SU-DHL-6 (cell line): ENCODE measurements at regions not wholly inside any gene's neighbourhood (a gene's known extent, or its start where the extent isn't known, plus 50 kb on each side); places are given as distances from the start of the nearest gene placed in this dataset.

Experiments used
- H2AFZ ChIP-seq: fragments of 200-600 bp; sonication (generic); 2 replicates; pipeline ENCODE4 v1.6.1; 2014; ENCODE audit warnings: low read depth, mild to moderate bottlenecking, moderate library complexity, mixed read lengths, antibody characterized with exemption, low read length; ENCODE audit not compliant: severe bottlenecking
- H3F3A ChIP-seq: fragments of 200-600 bp; shearing (Covaris generic); 2 replicates; pipeline ENCODE4 v1.6.0; 2016; ENCODE audit warnings: antibody characterized with exemption, mild to moderate bottlenecking; ENCODE audit not compliant: insufficient read depth
- H3K27ac ChIP-seq: fragments of 200-600 bp; sonication (generic); 2 replicates; pipeline ENCODE4 v1.5.1; 2016; ENCODE audit warnings: low read depth, mild to moderate bottlenecking, low read length, moderate library complexity, mixed read lengths
- H3K27me3 ChIP-seq: fragments of 200-600 bp; sonication (generic), shearing (Covaris generic); 2 replicates; pipeline ENCODE4 v1.6.0; 2014; ENCODE audit warnings: mild to moderate bottlenecking, low read length
- H3K36me3 ChIP-seq: fragments of 200-600 bp; sonication (generic); 2 replicates; pipeline ENCODE4 v1.6.1; 2014; ENCODE audit warnings: mild to moderate bottlenecking, low read length, mixed read lengths
- H3K4me2 ChIP-seq: fragments of 300-600, 200-600 bp; shearing (Covaris generic), sonication (generic); 2 replicates; pipeline ENCODE4 v1.6.0; 2014; ENCODE audit warnings: low read length, low read depth, mild to moderate bottlenecking; ENCODE audit not compliant: poor library complexity, severe bottlenecking
- H3K4me3 ChIP-seq: fragments of 200-600 bp; sonication (generic); 2 replicates; pipeline ENCODE4 v1.5.1; 2014; ENCODE audit warnings: antibody characterized with exemption, low read length, mild to moderate bottlenecking, mixed read lengths; ENCODE audit not compliant: insufficient read depth, poor library complexity, severe bottlenecking
- H3K79me2 ChIP-seq: fragments of 200-600 bp; sonication (generic); 2 replicates; pipeline ENCODE4 v1.6.1; 2014; ENCODE audit warnings: mild to moderate bottlenecking, low read length, moderate library complexity; ENCODE audit not compliant: insufficient read depth
- H3K9ac ChIP-seq: fragments of 200-600 bp; sonication (generic); 2 replicates; pipeline ENCODE4 v1.7.0; 2014; ENCODE audit warnings: mild to moderate bottlenecking, low read length
- H3K9me2 ChIP-seq: fragments of 200-600 bp; sonication (generic); replicated peaks from 2 replicates; pipeline ENCODE4 v1.6.1; 2014; ENCODE audit warnings: low read length; ENCODE audit not compliant: insufficient read depth
- H3K9me3 ChIP-seq: fragments of 200-600 bp; sonication (generic); 2 replicates; pipeline ENCODE4 v1.6.1; 2014; ENCODE audit warnings: low read length, mixed read lengths; ENCODE audit not compliant: insufficient read depth
- H4K20me1 ChIP-seq: fragments of 200-600 bp; sonication (generic); 2 replicates; pipeline ENCODE4 v1.6.1; 2014; ENCODE audit warnings: low read depth, mild to moderate bottlenecking, antibody characterized with exemption, low read length, moderate library complexity, mixed read lengths
- EZH2phosphoT487 ChIP-seq: fragments of 200-600 bp; sonication (generic), shearing (Covaris generic); conservative IDR thresholded peaks from 2 replicates; pipeline ENCODE4 v1.6.1; 2018; ENCODE audit warnings: mild to moderate bottlenecking, antibody characterized with exemption, low read length, moderate library complexity, mixed read lengths
- TF ChIP-seq, protein P1 (sequence below): fragments of 200-600 bp; sonication (generic); IDR thresholded peaks from one replicate; pipeline ENCODE4 v1.5.1; 2017; ENCODE audit warnings: antibody characterized with exemption, mild to moderate bottlenecking, low read length, moderate library complexity; ENCODE audit not compliant: insufficient read depth, poor library complexity, severe bottlenecking

DNA sequence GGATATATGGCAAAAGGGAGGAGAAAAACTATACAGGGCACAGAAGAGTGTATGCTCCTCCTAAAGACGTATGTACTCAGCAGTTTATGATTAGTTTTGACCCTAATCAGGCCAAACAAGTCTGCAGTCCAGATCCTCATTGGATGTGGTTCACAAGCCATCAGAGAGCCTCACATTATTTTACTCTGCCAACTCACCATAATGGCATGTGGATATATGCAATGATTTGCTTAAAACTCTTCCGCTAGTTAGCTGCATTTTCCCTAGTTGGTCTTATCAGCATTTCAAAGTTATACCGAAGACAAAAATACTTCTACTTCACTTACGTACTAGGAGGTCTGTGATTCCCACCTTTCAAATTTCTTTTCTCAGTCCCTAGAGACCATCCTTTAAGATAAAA, 198.4 kb downstream of the CMPK2 start:
- H3K9me3 ChIP-seq, result no peaks in the 10 kb centered on the region
- no peaks in the 10 kb centered on the region for H3F3A ChIP-seq
- no peaks in the 10 kb centered on the region for H3K79me2 ChIP-seq
- H3K36me3 ChIP-seq, result no peaks in the 10 kb centered on the region
- H3K4me2 ChIP-seq, result no peak overlapping the region
- H3K27me3 ChIP-seq, result no peaks in the 10 kb centered on the region
- no peaks in the 10 kb centered on the region for H4K20me1 ChIP-seq
- no peaks in the 10 kb centered on the region for H3K9me2 ChIP-seq
- H3K4me3 ChIP-seq, result no peak overlapping the region
- no peak overlapping the region for H3K9ac ChIP-seq
- H2AFZ ChIP-seq, result no peak overlapping the region
- TF ChIP-seq, protein P1, sequence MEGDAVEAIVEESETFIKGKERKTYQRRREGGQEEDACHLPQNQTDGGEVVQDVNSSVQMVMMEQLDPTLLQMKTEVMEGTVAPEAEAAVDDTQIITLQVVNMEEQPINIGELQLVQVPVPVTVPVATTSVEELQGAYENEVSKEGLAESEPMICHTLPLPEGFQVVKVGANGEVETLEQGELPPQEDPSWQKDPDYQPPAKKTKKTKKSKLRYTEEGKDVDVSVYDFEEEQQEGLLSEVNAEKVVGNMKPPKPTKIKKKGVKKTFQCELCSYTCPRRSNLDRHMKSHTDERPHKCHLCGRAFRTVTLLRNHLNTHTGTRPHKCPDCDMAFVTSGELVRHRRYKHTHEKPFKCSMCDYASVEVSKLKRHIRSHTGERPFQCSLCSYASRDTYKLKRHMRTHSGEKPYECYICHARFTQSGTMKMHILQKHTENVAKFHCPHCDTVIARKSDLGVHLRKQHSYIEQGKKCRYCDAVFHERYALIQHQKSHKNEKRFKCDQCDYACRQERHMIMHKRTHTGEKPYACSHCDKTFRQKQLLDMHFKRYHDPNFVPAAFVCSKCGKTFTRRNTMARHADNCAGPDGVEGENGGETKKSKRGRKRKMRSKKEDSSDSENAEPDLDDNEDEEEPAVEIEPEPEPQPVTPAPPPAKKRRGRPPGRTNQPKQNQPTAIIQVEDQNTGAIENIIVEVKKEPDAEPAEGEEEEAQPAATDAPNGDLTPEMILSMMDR, result no peak
- TF ChIP-seq EZH2phosphoT487, result no peak
- H3K27ac ChIP-seq, result no peak overlapping the region

- TF ChIP-seq, protein P1, result no peak
- TF ChIP-seq EZH2phosphoT487, result no peak
- Histone ChIP-seq H3K9me2 (no peaks in the 10 kb centered on the region), H3K4me2 (no peak overlapping the region), H3F3A (no peaks in the 10 kb centered on the region), H3K4me3 (no peak overlapping the region), H3K9ac (no peak overlapping the region), H3K36me3 (no peaks in the 10 kb centered on the region), H4K20me1 (no peaks in the 10 kb centered on the region), H2AFZ (no peak overlapping the region), H3K27ac (no peak overlapping the region), H3K27me3 (no peaks in the 10 kb centered on the region), H3K79me2 (no peaks in the 10 kb centered on the region), H3K9me3 (no peaks in the 10 kb centered on the region)
These were observed 193.8 kb downstream of the CMPK2 start for GRCh38 chr2:6671913-6672312.

DNA sequence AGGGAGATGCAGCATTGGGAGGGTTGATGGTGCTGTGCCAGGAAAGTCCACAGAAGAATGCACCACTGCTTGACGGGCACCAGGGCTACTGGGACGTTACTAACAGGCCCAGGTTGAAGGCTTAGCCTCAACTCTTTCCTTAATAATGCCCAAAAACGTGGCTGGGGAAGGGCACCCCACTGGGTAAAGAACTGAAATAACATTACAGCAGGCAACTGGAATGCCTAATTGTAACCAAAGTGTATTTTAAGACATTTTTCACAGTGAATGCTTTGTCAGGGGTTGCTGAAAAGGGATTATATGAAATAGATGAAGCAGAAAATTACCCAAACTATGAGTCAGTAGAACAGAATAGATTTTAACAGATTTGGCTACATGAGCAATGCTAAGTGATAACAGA, 191.3 kb downstream of the CMPK2 start:
- Histone ChIP-seq H3F3A (no peaks in the 10 kb centered on the region), H3K4me2 (no peak overlapping the region)

More for the DNA sequence above, 191.3 kb downstream of the CMPK2 start:
- no peak overlapping the region for H3K27ac ChIP-seq
- H3K79me2 ChIP-seq, result no peaks in the 10 kb centered on the region
- no peak overlapping the region for H2AFZ ChIP-seq
- no peak for TF ChIP-seq EZH2phosphoT487
- TF ChIP-seq, protein P1, result no peak
- no peaks in the 10 kb centered on the region for H3K9me3 ChIP-seq
- H3K9me2 ChIP-seq, result no peaks in the 10 kb centered on the region
- no peaks in the 10 kb centered on the region for H4K20me1 ChIP-seq
- H3K4me3 ChIP-seq, result no peak overlapping the region
- no peaks in the 10 kb centered on the region for H3K36me3 ChIP-seq
- no peak overlapping the region for H3K9ac ChIP-seq
- H3K27me3 ChIP-seq, result no peaks in the 10 kb centered on the region
